ENCODE measurements at regions not wholly inside any gene's neighbourhood (a gene's known extent, or its start where the extent isn't known, plus 50 kb on each side); places are given as distances from the start of the nearest gene placed in this dataset.

GRCh38 chrX:126395909-126396308 is 156.7 kb downstream of the DCAF12L1 start:
- Mint-ChIP-seq H3K36me3 (ENCODE audit: low read depth) (no peaks in the 10 kb centered on the region), H3K27ac (no peak overlapping the region), H3K9me3 (peaks cover 1% of the 10 kb centered on the region), H3K27me3 (ENCODE audit: low read depth) (peaks cover 5% of the 10 kb centered on the region), H3K4me1 (no peaks in the 10 kb centered on the region), H3K4me3 (no peak overlapping the region)
- TF ChIP-seq CTCF (IDR thresholded peaks at IDR 0.05; ENCODE audit: unreplicated experiment in 3 of 3) = no peak

DNA sequence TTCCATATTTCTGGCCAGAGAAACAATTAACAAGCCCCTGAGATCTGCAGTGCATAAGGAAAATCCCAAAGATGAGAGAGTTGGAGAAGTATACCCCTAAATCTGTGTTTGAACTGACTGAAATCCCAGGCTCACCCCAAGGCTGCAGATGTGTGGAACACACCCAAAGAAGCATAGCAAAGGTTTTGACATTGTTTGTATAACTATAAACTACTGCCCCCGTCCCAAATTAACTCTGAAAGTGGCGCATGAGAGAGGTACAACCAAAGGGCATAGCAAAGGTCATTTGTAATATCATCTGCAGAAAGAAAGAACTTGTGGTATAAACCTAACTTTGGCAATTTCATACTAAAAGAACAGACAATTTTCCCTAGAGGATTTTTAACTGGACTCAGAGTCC is 157.9 kb downstream of the DCAF12L1 start:
- H3K4me1 Mint-ChIP-seq = no peaks in the 10 kb centered on the region
- no peak for TF ChIP-seq CTCF (IDR thresholded peaks at IDR 0.05; ENCODE audit: unreplicated experiment in 3 of 3)

GRCh38 chrX:126393284-126393683 is 159.3 kb downstream of the DCAF12L1 start:
- H3K4me1 Mint-ChIP-seq = no peaks in the 10 kb centered on the region
- no peak overlapping the region for H3K4me3 Mint-ChIP-seq
- H3K27ac Mint-ChIP-seq = peak overlapping the region in 1 of 3 experiments; percentile 38
- TF ChIP-seq CTCF (IDR thresholded peaks at IDR 0.05; ENCODE audit: unreplicated experiment in 3 of 3) = no peak
- H3K9me3 Mint-ChIP-seq = peaks cover 2% of the 10 kb centered on the region
- no peaks in the 10 kb centered on the region for H3K27me3 Mint-ChIP-seq (ENCODE audit: low read depth)
- no peaks in the 10 kb centered on the region for H3K36me3 Mint-ChIP-seq (ENCODE audit: low read depth)

More for the DNA sequence above, 157.9 kb downstream of the DCAF12L1 start:
- Mint-ChIP-seq H3K27ac (peak overlapping the region in 1 of 3 experiments; percentile 22), H3K9me3 (peaks cover 2% of the 10 kb centered on the region), H3K27me3 (ENCODE audit: low read depth) (no peaks in the 10 kb centered on the region), H3K36me3 (ENCODE audit: low read depth) (no peaks in the 10 kb centered on the region), H3K4me3 (no peak overlapping the region)

DNA sequence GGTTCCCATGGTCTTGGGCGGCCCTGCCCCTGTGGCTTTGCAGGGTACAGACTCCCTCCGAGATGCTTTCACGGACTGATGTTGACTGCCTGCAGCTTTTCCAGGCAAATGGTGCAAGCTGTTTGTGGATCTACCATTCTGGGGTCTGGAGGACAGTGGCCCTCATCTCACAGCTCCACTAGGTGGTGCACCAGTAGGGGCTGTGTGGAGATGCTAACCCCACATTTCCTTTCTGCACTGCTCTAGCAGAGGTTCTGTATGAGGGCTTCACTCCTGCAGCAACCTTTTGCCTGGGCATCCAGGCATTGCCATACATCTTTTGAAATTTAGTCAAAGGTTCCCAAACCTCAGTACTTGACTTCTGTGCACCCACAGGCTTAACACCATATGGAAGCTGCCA is 176.1 kb downstream of the DCAF12L1 start:
- TF ChIP-seq CTCF (IDR thresholded peaks at IDR 0.05; ENCODE audit: unreplicated experiment in 3 of 3) = no peak
- no peaks in the 10 kb centered on the region for H3K36me3 Mint-ChIP-seq (ENCODE audit: low read depth)
- H3K27ac Mint-ChIP-seq = no peak overlapping the region
- no peaks in the 10 kb centered on the region for H3K4me1 Mint-ChIP-seq
- H3K9me3 Mint-ChIP-seq = peaks cover 7% of the 10 kb centered on the region
- no peak overlapping the region for H3K4me3 Mint-ChIP-seq
- H3K27me3 Mint-ChIP-seq (ENCODE audit: low read depth) = no peaks in the 10 kb centered on the region

DNA sequence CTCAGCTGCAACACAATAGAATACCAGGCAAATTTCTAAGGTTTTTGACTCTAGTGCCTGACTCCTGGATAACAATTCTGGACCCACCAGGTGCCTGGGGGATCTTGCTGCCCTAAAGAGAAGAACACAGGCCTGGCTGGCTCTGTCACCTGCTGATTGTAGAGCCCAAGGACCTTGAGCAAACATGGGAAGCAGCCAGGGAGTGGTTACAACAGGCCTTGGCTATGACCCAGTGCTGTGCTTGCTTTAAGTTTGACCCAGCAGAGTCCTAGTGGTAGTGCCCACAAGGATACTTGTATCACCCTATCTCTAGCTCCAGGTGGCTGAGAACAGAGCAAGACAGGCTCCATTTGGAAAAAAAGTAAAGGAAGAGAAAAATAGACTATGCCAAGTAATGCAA is 176.8 kb upstream of the DCAF12L2 start:
- H3K27me3 Mint-ChIP-seq (ENCODE audit: low read depth) = no peaks in the 10 kb centered on the region
- H3K4me3 Mint-ChIP-seq = no peak overlapping the region
- no peaks in the 10 kb centered on the region for H3K4me1 Mint-ChIP-seq
- peaks cover 14% of the 10 kb centered on the region for H3K9me3 Mint-ChIP-seq
- H3K27ac Mint-ChIP-seq = no peak overlapping the region
- no peaks in the 10 kb centered on the region for H3K36me3 Mint-ChIP-seq (ENCODE audit: low read depth)
- no peak for TF ChIP-seq CTCF (IDR thresholded peaks at IDR 0.05; ENCODE audit: unreplicated experiment in 3 of 3)

GRCh38 chrX:126339928-126340327 is 173.8 kb upstream of the DCAF12L2 start:
- Mint-ChIP-seq H3K27ac (no peak overlapping the region), H3K9me3 (peaks cover 8% of the 10 kb centered on the region), H3K36me3 (ENCODE audit: low read depth) (no peaks in the 10 kb centered on the region), H3K4me1 (no peaks in the 10 kb centered on the region), H3K27me3 (ENCODE audit: low read depth) (no peaks in the 10 kb centered on the region), H3K4me3 (no peak overlapping the region)
- TF ChIP-seq CTCF (IDR thresholded peaks at IDR 0.05; ENCODE audit: unreplicated experiment in 3 of 3) = no peak

All from nephron (organoid).